DND-41 (cell line): ENCODE measurements at regions not wholly inside any gene's neighbourhood (a gene's known extent, or its start where the extent isn't known, plus 50 kb on each side); places are given as distances from the start of the nearest gene placed in this dataset.

ENCODE experiments used
- CTCF ChIP-seq: IDR thresholded peaks from 2 replicates; pipeline ENCODE4 v1.5.1; 2012; ENCODE audit warnings: borderline replicate concordance, low read length, moderate library complexity, mild to moderate bottlenecking; ENCODE audit not compliant: poor library complexity, severe bottlenecking; ENCODE audit errors: extremely low read depth
- EZH2 ChIP-seq: IDR thresholded peaks from 3 replicates; pipeline ENCODE4 v1.6.1; 2012; ENCODE audit warnings: borderline replicate concordance, low read depth, mild to moderate bottlenecking, moderate library complexity, low read length, inconsistent platforms; ENCODE audit not compliant: severe bottlenecking

- TF ChIP-seq EZH2 (no peak), CTCF (no peak)
Observed at GRCh38 chr6:102759415-102759814, 1365.9 kb downstream of the GRIK2 start.
